Muscle layer of duodenum (tissue), 2 donors: ENCODE measurements at regions not wholly inside any gene's neighbourhood (a gene's known extent, or its start where the extent isn't known, plus 50 kb on each side); places are given as distances from the start of the nearest gene placed in this dataset.
"Not testable (repeated sequence)": the region's sequence is repeated elsewhere in the genome, so short reads cannot be mapped to it uniquely, and the experiment has no call there.

Experiments
- H3K27ac ChIP-seq: one replicate; pipeline ENCODE4 v1.7.0; 2013; ENCODE audit warnings: mild to moderate bottlenecking, low read length
- H3K27me3 ChIP-seq: one replicate; pipeline ENCODE4 v1.7.0; 2013; ENCODE audit warnings: low read depth, mild to moderate bottlenecking, control low read depth, low read length
- H3K36me3 ChIP-seq, 2 donors: one replicate each; pipeline ENCODE4 v1.7.0; 2013; ENCODE audit warnings: low read length in 2 of 2, control low read depth in 1 of 2, mild to moderate bottlenecking in 1 of 2; ENCODE audit not compliant: insufficient read depth in 2 of 2, control insufficient read depth in 1 of 2
- H3K4me1 ChIP-seq, 2 donors: one replicate each; pipeline ENCODE4 v1.7.0; 2013; ENCODE audit warnings: low read length in 2 of 2, mild to moderate bottlenecking in 2 of 2, control low read depth in 1 of 2, moderate library complexity in 1 of 2; ENCODE audit not compliant: insufficient read depth in 2 of 2, control insufficient read depth in 1 of 2
- H3K4me3 ChIP-seq, 2 donors: one replicate each; pipeline ENCODE4 v1.7.0; 2013; ENCODE audit warnings: low read length in 2 of 2, low read depth in 1 of 2, mild to moderate bottlenecking in 1 of 2
- H3K9me3 ChIP-seq, 2 donors: one replicate each; pipeline ENCODE4 v1.7.0; 2013; ENCODE audit warnings: low read length in 2 of 2, control low read depth in 1 of 2, mild to moderate bottlenecking in 1 of 2; ENCODE audit not compliant: control insufficient read depth in 1 of 2
- donor health status: healthy.

- Histone ChIP-seq H3K27ac (no peak overlapping the region), H3K36me3 (no peaks in the 10 kb centered on the region), H3K4me3 (no peak overlapping the region), H3K9me3 (peaks cover 0 to 2% of the 10 kb centered on the region in 2 donors), H3K4me1 (no peaks in the 10 kb centered on the region), H3K27me3 (no peaks in the 10 kb centered on the region)
Observed at GRCh38 chr2:163133602-163134001, 295.0 kb upstream of the KCNH7 start.

- Histone ChIP-seq H3K27ac (no peak overlapping the region), H3K4me1 (no peaks in the 10 kb centered on the region), H3K36me3 (no peaks in the 10 kb centered on the region), H3K4me3 (no peak overlapping the region), H3K9me3 (no peaks in the 10 kb centered on the region), H3K27me3 (no peaks in the 10 kb centered on the region)
Observed at GRCh38 chr2:163132850-163133249, 294.3 kb upstream of the KCNH7 start.

GRCh38 chr2:163132207-163132606, 293.6 kb upstream of the KCNH7 start:
- not testable (repeated sequence) for H3K27ac ChIP-seq, H3K9me3 ChIP-seq, H3K4me3 ChIP-seq, H3K27me3 ChIP-seq, H3K36me3 ChIP-seq, H3K4me1 ChIP-seq

GRCh38 chr2:163123526-163123925, 285.0 kb upstream of the KCNH7 start:
- H3K27me3 ChIP-seq: no peaks in the 10 kb centered on the region
- no peak overlapping the region for H3K4me3 ChIP-seq
- no peaks in the 10 kb centered on the region for H3K36me3 ChIP-seq
- no peak overlapping the region for H3K27ac ChIP-seq
- no peaks in the 10 kb centered on the region for H3K4me1 ChIP-seq
- H3K9me3 ChIP-seq: no peaks in the 10 kb centered on the region

GRCh38 chr2:163122257-163122656, 283.7 kb upstream of the KCNH7 start:
- no peak overlapping the region for H3K27ac ChIP-seq
- no peaks in the 10 kb centered on the region for H3K9me3 ChIP-seq
- no peaks in the 10 kb centered on the region for H3K4me1 ChIP-seq
- no peaks in the 10 kb centered on the region for H3K27me3 ChIP-seq
- no peak overlapping the region for H3K4me3 ChIP-seq
- H3K36me3 ChIP-seq: no peaks in the 10 kb centered on the region

GRCh38 chr2:163121483-163121882, 282.9 kb upstream of the KCNH7 start:
- H3K36me3 ChIP-seq: no peaks in the 10 kb centered on the region
- no peak overlapping the region for H3K4me3 ChIP-seq
- no peaks in the 10 kb centered on the region for H3K27me3 ChIP-seq
- H3K9me3 ChIP-seq: no peaks in the 10 kb centered on the region
- no peaks in the 10 kb centered on the region for H3K4me1 ChIP-seq
- H3K27ac ChIP-seq: no peak overlapping the region

- H3K4me1 ChIP-seq: no peaks in the 10 kb centered on the region
- no peaks in the 10 kb centered on the region for H3K27me3 ChIP-seq
- no peak overlapping the region for H3K4me3 ChIP-seq
- H3K9me3 ChIP-seq: no peaks in the 10 kb centered on the region
- no peaks in the 10 kb centered on the region for H3K36me3 ChIP-seq
- no peak overlapping the region for H3K27ac ChIP-seq
Observed at GRCh38 chr2:163119966-163120365, 281.4 kb upstream of the KCNH7 start.

- Histone ChIP-seq H3K27me3 (no peaks in the 10 kb centered on the region), H3K27ac (no peak overlapping the region), H3K9me3 (no peaks in the 10 kb centered on the region), H3K4me1 (no peaks in the 10 kb centered on the region), H3K4me3 (no peak overlapping the region), H3K36me3 (no peaks in the 10 kb centered on the region)
Observed at GRCh38 chr2:163086940-163087339, 248.4 kb upstream of the KCNH7 start.

GRCh38 chr2:163085366-163086024, 246.9 kb upstream of the KCNH7 start:
- not testable (repeated sequence) for H3K9me3 ChIP-seq, H3K27me3 ChIP-seq, H3K27ac ChIP-seq, H3K36me3 ChIP-seq, H3K4me1 ChIP-seq, H3K4me3 ChIP-seq

GRCh38 chr2:163081754-163082153, 243.2 kb upstream of the KCNH7 start:
- Histone ChIP-seq H3K36me3 (no peaks in the 10 kb centered on the region), H3K4me1 (no peaks in the 10 kb centered on the region), H3K27me3 (no peaks in the 10 kb centered on the region), H3K27ac (no peak overlapping the region), H3K9me3 (no peaks in the 10 kb centered on the region), H3K4me3 (no peak overlapping the region)

GRCh38 chr2:163077241-163077640, 238.7 kb upstream of the KCNH7 start:
- no peaks in the 10 kb centered on the region for H3K36me3 ChIP-seq
- H3K9me3 ChIP-seq: peaks cover 0 to 2% of the 10 kb centered on the region in 2 donors
- H3K4me3 ChIP-seq: no peak overlapping the region
- H3K4me1 ChIP-seq: no peaks in the 10 kb centered on the region
- H3K27me3 ChIP-seq: no peaks in the 10 kb centered on the region
- no peak overlapping the region for H3K27ac ChIP-seq

- no peaks in the 10 kb centered on the region for H3K27me3 ChIP-seq
- H3K4me3 ChIP-seq: no peak overlapping the region
- no peaks in the 10 kb centered on the region for H3K9me3 ChIP-seq
- no peaks in the 10 kb centered on the region for H3K36me3 ChIP-seq
- H3K27ac ChIP-seq: no peak overlapping the region
- H3K4me1 ChIP-seq: no peaks in the 10 kb centered on the region
Observed at GRCh38 chr2:163066085-163066484, 227.5 kb upstream of the KCNH7 start.
